Keratinocyte (primary cell): ENCODE measurements at regions not wholly inside any gene's neighbourhood (a gene's known extent, or its start where the extent isn't known, plus 50 kb on each side); places are given as distances from the start of the nearest gene placed in this dataset.

Source experiments
- DNase-seq: peaks from one replicate; pipeline ENCODE4 v3.0.0-alpha.2; 2011; ENCODE audit warnings: low read depth, missing footprints, low spot score
- FAIRE-seq: peaks from 2 replicates; lab custom pipeline; 2011; peaks lifted over from hg19 to GRCh38; lab: Jason Lieb, UNC
- H2AFZ ChIP-seq: 2 replicates; pipeline ENCODE4 v1.6.0; 2012; ENCODE audit warnings: low read length, control low read depth, inconsistent platforms; ENCODE audit not compliant: control insufficient read depth
- H3K27ac ChIP-seq: 2 replicates; pipeline ENCODE4 v1.5.1; 2011; ENCODE audit warnings: low read length; ENCODE audit not compliant: control insufficient read depth, insufficient read depth
- H3K27me3 ChIP-seq: 3 replicates; pipeline ENCODE4 v1.6.0; 2011; ENCODE audit warnings: low read length; ENCODE audit not compliant: control insufficient read depth, insufficient read depth; ENCODE audit errors: extremely low read depth
- H3K36me3 ChIP-seq, 2 experiments: 2 replicates in 1 of 2; 3 replicates in 1 of 2; pipeline ENCODE4 v1.5.1; 2011; ENCODE audit warnings: low read length in 2 of 2, mild to moderate bottlenecking in 1 of 2; ENCODE audit not compliant: control insufficient read depth in 2 of 2, insufficient read depth in 2 of 2; ENCODE audit errors: extremely low read depth in 1 of 2
- H3K4me1 ChIP-seq: 3 replicates; pipeline ENCODE4 v1.5.1; 2011; ENCODE audit warnings: low read length; ENCODE audit not compliant: control insufficient read depth, insufficient read depth; ENCODE audit errors: extremely low read depth
- H3K4me2 ChIP-seq: 3 replicates; pipeline ENCODE4 v1.6.0; 2011; ENCODE audit warnings: low read depth, low read length; ENCODE audit not compliant: control insufficient read depth, insufficient read depth; ENCODE audit errors: extremely low read depth
- H3K4me3 ChIP-seq, 3 experiments: fragments of 200-600 bp in 1 of 3; sonication (generic) in 1 of 3; 2 replicates in 2 of 3; 3 replicates in 1 of 3; pipeline ENCODE4 v1.5.1; 2011 to 2016; ENCODE audit warnings: low read length in 3 of 3, mild to moderate bottlenecking in 3 of 3, control low read depth in 2 of 3, inconsistent platforms in 1 of 3, low read depth in 1 of 3, mixed read lengths in 1 of 3, mixed run types in 1 of 3, moderate library complexity in 1 of 3; ENCODE audit not compliant: control insufficient read depth in 2 of 3, insufficient read depth in 2 of 3; ENCODE audit errors: extremely low read depth in 1 of 3
- H3K79me2 ChIP-seq: 2 replicates; pipeline ENCODE4 v1.6.0; 2012; ENCODE audit warnings: low read length; ENCODE audit not compliant: control insufficient read depth, insufficient read depth
- H3K9ac ChIP-seq: 3 replicates; pipeline ENCODE4 v1.6.0; 2011; ENCODE audit warnings: low read length; ENCODE audit not compliant: control insufficient read depth, insufficient read depth; ENCODE audit errors: extremely low read depth
- H3K9me1 ChIP-seq: 3 replicates; pipeline ENCODE4 v1.6.0; 2011; ENCODE audit warnings: low read length; ENCODE audit not compliant: control insufficient read depth, insufficient read depth; ENCODE audit errors: extremely low read depth
- H3K9me3 ChIP-seq: 2 replicates; pipeline ENCODE4 v1.5.1; 2012; ENCODE audit warnings: low read depth, low read length; ENCODE audit not compliant: control insufficient read depth
- H4K20me1 ChIP-seq: 3 replicates; pipeline ENCODE4 v1.6.0; 2011; ENCODE audit warnings: low read length; ENCODE audit not compliant: control insufficient read depth, insufficient read depth; ENCODE audit errors: extremely low read depth
- EZH2 ChIP-seq: IDR thresholded peaks from one replicate; pipeline ENCODE4 v1.6.1; 2012; ENCODE audit warnings: inconsistent platforms, mild to moderate bottlenecking, low read length, moderate library complexity
- dilution Hi-C: fragments of 300-500 bp; cut with MboI; formaldehyde crosslinking; loops from one replicate; pipeline ENCODE4 v1.7.0; 2020; ENCODE audit warnings: low sequenced_read_pairs; ENCODE audit not compliant: extremely low pct_ligation_motif_present
- TF ChIP-seq, protein P1 (sequence below), 3 experiments: IDR thresholded peaks in 1 of 3; conservative IDR thresholded peaks in 1 of 3; optimal IDR thresholded peaks in 1 of 3; 2 replicates in 2 of 3; 3 replicates in 1 of 3; pipeline versions ENCODE3 to v1.5.1; 2011; ENCODE audit warnings: low read length in 3 of 3, mild to moderate bottlenecking in 3 of 3, moderate library complexity in 2 of 3, control low read depth in 1 of 3, inconsistent platforms in 1 of 3; ENCODE audit not compliant: insufficient read depth in 2 of 3; ENCODE audit errors: extremely low read depth in 1 of 3

DNA sequence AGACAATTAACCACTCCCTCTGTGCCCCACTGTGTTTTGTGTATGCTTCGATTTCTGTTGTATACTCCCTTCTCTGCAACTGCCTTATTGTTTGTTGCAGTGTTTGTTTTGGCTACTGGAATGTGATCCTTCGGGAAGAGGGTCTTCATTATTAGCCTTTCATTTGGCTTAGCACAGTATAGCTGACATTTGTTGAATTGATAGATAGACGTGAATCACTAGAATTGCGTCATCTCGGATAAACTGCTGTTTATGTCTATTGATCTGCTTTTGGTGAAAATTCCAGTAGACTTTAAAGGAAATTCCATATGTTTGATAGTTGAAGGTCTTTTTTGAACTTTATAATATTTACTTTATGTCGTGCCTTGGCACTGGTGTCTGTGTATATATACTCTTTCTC lies 189.9 kb upstream of the EYA4 start:
- no peaks in the 10 kb centered on the region for H3K9me1 ChIP-seq
- H3K27ac ChIP-seq, result no peak overlapping the region
- no peaks in the 10 kb centered on the region for H3K9me3 ChIP-seq
- H3K36me3 ChIP-seq, result no peaks in the 10 kb centered on the region
- TF ChIP-seq EZH2, result no peak
- TF ChIP-seq, protein P1, sequence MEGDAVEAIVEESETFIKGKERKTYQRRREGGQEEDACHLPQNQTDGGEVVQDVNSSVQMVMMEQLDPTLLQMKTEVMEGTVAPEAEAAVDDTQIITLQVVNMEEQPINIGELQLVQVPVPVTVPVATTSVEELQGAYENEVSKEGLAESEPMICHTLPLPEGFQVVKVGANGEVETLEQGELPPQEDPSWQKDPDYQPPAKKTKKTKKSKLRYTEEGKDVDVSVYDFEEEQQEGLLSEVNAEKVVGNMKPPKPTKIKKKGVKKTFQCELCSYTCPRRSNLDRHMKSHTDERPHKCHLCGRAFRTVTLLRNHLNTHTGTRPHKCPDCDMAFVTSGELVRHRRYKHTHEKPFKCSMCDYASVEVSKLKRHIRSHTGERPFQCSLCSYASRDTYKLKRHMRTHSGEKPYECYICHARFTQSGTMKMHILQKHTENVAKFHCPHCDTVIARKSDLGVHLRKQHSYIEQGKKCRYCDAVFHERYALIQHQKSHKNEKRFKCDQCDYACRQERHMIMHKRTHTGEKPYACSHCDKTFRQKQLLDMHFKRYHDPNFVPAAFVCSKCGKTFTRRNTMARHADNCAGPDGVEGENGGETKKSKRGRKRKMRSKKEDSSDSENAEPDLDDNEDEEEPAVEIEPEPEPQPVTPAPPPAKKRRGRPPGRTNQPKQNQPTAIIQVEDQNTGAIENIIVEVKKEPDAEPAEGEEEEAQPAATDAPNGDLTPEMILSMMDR (optimal IDR thresholded peaks at IDR 0.05 in 1 of 3, IDR thresholded peaks at IDR 0.05 in 1 of 3, conservative IDR thresholded peaks at IDR 0.05 in 1 of 3; ENCODE audit: extremely low read depth in 1 of 3, insufficient read depth in 2 of 3, low read length in 3 of 3), result no peak
- H3K79me2 ChIP-seq, result no peaks in the 10 kb centered on the region
- H4K20me1 ChIP-seq, result no peaks in the 10 kb centered on the region
- FAIRE-seq (no peak), DNase-seq (no peak)
- H2AFZ ChIP-seq, result no peak overlapping the region
- H3K27me3 ChIP-seq, result no peaks in the 10 kb centered on the region
- dilution Hi-C loops, result no loop called here
- H3K4me2 ChIP-seq, result no peak overlapping the region
- no peaks in the 10 kb centered on the region for H3K4me1 ChIP-seq
- no peak overlapping the region for H3K4me3 ChIP-seq
- H3K9ac ChIP-seq, result no peak overlapping the region

DNA sequence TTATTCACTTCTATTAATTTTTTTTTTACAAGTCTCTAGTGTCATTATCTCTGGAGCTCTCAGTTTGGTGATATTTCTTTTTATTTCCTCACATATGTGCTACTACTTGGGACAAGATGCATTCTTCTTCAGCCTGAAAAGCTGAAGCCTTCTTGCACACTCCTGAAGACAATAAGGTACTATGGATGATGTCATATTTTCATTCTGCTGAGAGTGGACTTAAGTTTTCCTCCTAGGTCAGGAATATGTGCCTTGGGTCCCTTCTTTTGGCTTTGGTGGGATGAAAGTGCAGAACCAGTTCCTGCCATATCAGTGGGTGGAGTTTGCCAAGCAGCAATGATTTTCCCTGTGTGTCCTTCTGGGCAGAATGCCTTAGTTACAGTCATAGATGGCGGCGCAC lies 188.7 kb upstream of the EYA4 start:
- Histone ChIP-seq H2AFZ (no peak overlapping the region), H3K36me3 (no peaks in the 10 kb centered on the region), H3K9ac (no peak overlapping the region), H3K4me3 (no peak overlapping the region), H4K20me1 (no peaks in the 10 kb centered on the region), H3K9me3 (no peaks in the 10 kb centered on the region), H3K27me3 (no peaks in the 10 kb centered on the region), H3K79me2 (no peaks in the 10 kb centered on the region), H3K9me1 (no peaks in the 10 kb centered on the region), H3K4me1 (no peaks in the 10 kb centered on the region), H3K4me2 (no peak overlapping the region), H3K27ac (no peak overlapping the region)
- TF ChIP-seq, protein P1 (optimal IDR thresholded peaks at IDR 0.05 in 1 of 3, IDR thresholded peaks at IDR 0.05 in 1 of 3, conservative IDR thresholded peaks at IDR 0.05 in 1 of 3; ENCODE audit: extremely low read depth in 1 of 3, insufficient read depth in 2 of 3, low read length in 3 of 3), result no peak
- TF ChIP-seq EZH2, result no peak
- DNase-seq (no peak), FAIRE-seq (no peak)
- dilution Hi-C loops, result no loop called here
